Stimulated activated CD8-positive, alpha-beta memory T cell treated with anti-CD3 and anti-CD28 coated beads, Interleukin-4, amount 100 ng/mL, for 4 hours (primary cell): ENCODE measurements at regions not wholly inside any gene's neighbourhood (a gene's known extent, or its start where the extent isn't known, plus 50 kb on each side); places are given as distances from the start of the nearest gene placed in this dataset.
"Not testable (repeated sequence)": the region's sequence is repeated elsewhere in the genome, so short reads cannot be mapped to it uniquely, and the experiment has no call there.

Source experiments
- DNase-seq, 2 donors: peaks; one replicate each; pipeline ENCODE4 v3.0.0-alpha.2; 2020; ENCODE audit warnings: low read depth in 2 of 2, low spot score in 1 of 2

- DNase-seq: no peak
Measured at GRCh38 chr3:170711786-170712185, 125.9 kb upstream of the SLC7A14 start.

GRCh38 chr3:170709046-170709445, 123.2 kb upstream of the SLC7A14 start:
- no peak for DNase-seq

- no peak for DNase-seq
Measured at GRCh38 chr3:170707899-170708298, 122.0 kb upstream of the SLC7A14 start.

- DNase-seq: no peak
Measured at GRCh38 chr3:170705131-170705530, 119.3 kb upstream of the SLC7A14 start.

GRCh38 chr3:170703121-170703588, 117.3 kb upstream of the SLC7A14 start:
- DNase-seq: no peak

GRCh38 chr3:170701696-170702678, 116.1 kb upstream of the SLC7A14 start:
- DNase-seq: no peak

GRCh38 chr3:170700054-170700404, 114.2 kb upstream of the SLC7A14 start:
- DNase-seq: no peak

GRCh38 chr3:170699158-170700053, 113.5 kb upstream of the SLC7A14 start:
- DNase-seq: no peak

- no peak for DNase-seq
Measured at GRCh38 chr3:170697908-170698307, 112.0 kb upstream of the SLC7A14 start.

GRCh38 chr3:170697131-170697530, 111.3 kb upstream of the SLC7A14 start:
- DNase-seq: no peak

GRCh38 chr3:170695486-170696064, 109.7 kb upstream of the SLC7A14 start:
- DNase-seq: no peak

GRCh38 chr3:170692720-170693119, 106.8 kb upstream of the SLC7A14 start:
- DNase-seq: no peak

GRCh38 chr3:170690661-170690981, 104.7 kb upstream of the SLC7A14 start:
- DNase-seq: no peak

GRCh38 chr3:170689893-170690660, 104.2 kb upstream of the SLC7A14 start:
- peak; percentile 1 to 7 for DNase-seq

GRCh38 chr3:170689296-170689829, 103.5 kb upstream of the SLC7A14 start:
- DNase-seq: no peak

GRCh38 chr3:170688222-170688621, 102.3 kb upstream of the SLC7A14 start:
- not testable (repeated sequence) for DNase-seq

GRCh38 chr3:170680593-170680992, 94.7 kb upstream of the SLC7A14 start:
- DNase-seq: no peak

GRCh38 chr3:170679190-170679589, 93.3 kb upstream of the SLC7A14 start:
- no peak for DNase-seq

- DNase-seq: no peak
Measured at GRCh38 chr3:170670504-170670903, 84.6 kb upstream of the SLC7A14 start.

- not testable (repeated sequence) for DNase-seq
Measured at GRCh38 chr3:170662986-170663385, 77.1 kb upstream of the SLC7A14 start.
